Mononuclear cell (primary cell): ENCODE measurements at regions not wholly inside any gene's neighbourhood (a gene's known extent, or its start where the extent isn't known, plus 50 kb on each side); places are given as distances from the start of the nearest gene placed in this dataset.

ENCODE experiments used
- H3K27me3 ChIP-seq: 2 replicates; pipeline ENCODE4 v1.6.0; 2011; ENCODE audit warnings: low read length, control low read depth; ENCODE audit not compliant: insufficient read depth
- H3K4me1 ChIP-seq: 2 replicates; pipeline ENCODE4 v1.5.1; 2011; ENCODE audit warnings: mild to moderate bottlenecking, low read length, control low read depth; ENCODE audit not compliant: insufficient read depth
- H3K4me3 ChIP-seq: 2 replicates; pipeline ENCODE4 v1.5.1; 2011; ENCODE audit warnings: mild to moderate bottlenecking, low read length, moderate library complexity
- H3K9me3 ChIP-seq: 2 replicates; pipeline ENCODE4 v1.5.1; 2011; ENCODE audit warnings: low read depth, mild to moderate bottlenecking, control low read depth, low read length

GRCh38 chr13:76226941-76227340, 590.8 kb downstream of the LMO7 start:
- Histone ChIP-seq H3K9me3 (no peaks in the 10 kb centered on the region), H3K4me3 (no peak overlapping the region), H3K4me1 (no peaks in the 10 kb centered on the region), H3K27me3 (no peaks in the 10 kb centered on the region)

GRCh38 chr13:76225815-76226489, 589.8 kb downstream of the LMO7 start:
- Histone ChIP-seq H3K27me3 (no peaks in the 10 kb centered on the region), H3K9me3 (no peaks in the 10 kb centered on the region), H3K4me3 (no peak overlapping the region), H3K4me1 (no peaks in the 10 kb centered on the region)

DNA sequence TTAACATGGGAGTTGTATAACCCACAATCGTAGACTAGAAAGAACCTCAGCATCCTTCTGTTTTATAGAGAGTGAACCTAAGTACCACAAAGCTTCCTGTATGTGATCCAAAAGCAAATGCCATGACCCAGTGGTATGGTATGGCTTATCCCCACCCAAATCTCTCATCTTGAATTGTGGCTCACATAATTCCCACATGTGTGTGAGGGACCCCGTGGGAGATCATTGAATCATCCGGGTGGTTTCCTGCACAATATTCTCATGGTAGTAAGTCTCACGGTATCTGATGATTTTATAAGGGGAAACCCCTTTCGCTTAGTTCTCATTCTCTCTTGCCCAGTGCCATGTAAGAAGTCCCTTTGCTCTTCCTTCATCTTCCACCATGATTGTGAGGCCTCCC, 587.9 kb downstream of the LMO7 start:
- Histone ChIP-seq H3K27me3 (no peaks in the 10 kb centered on the region), H3K4me1 (no peaks in the 10 kb centered on the region), H3K9me3 (no peaks in the 10 kb centered on the region), H3K4me3 (no peak overlapping the region)

DNA sequence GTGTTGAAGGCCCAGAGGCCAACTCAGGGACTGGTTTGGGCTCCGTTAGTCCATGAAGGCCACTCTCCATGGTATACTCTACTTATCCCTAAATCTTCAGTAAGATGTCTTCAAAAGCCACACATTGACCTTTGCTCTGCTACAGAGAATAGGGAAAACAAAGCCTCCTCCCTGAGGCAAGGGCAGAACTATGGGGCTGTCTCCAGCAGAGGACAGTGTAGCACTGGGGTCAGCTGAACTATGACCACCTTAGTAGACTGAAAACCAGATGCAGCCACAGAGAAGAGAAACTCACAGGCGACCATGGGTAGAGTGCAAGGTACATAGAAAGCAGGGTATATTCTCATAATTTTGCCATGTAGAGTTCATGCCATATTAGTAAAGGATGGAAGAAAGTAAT, 587.4 kb downstream of the LMO7 start:
- no peaks in the 10 kb centered on the region for H3K4me1 ChIP-seq
- H3K4me3 ChIP-seq = no peak overlapping the region
- H3K27me3 ChIP-seq = no peaks in the 10 kb centered on the region
- H3K9me3 ChIP-seq = no peaks in the 10 kb centered on the region

GRCh38 chr13:76222511-76222910, 586.4 kb downstream of the LMO7 start:
- Histone ChIP-seq H3K4me3 (no peak overlapping the region), H3K4me1 (no peaks in the 10 kb centered on the region), H3K27me3 (no peaks in the 10 kb centered on the region), H3K9me3 (no peaks in the 10 kb centered on the region)

- H3K4me3 ChIP-seq = no peak overlapping the region
- H3K4me1 ChIP-seq = no peaks in the 10 kb centered on the region
- H3K9me3 ChIP-seq = no peaks in the 10 kb centered on the region
- no peaks in the 10 kb centered on the region for H3K27me3 ChIP-seq
Observed at GRCh38 chr13:76216729-76217128, 580.6 kb downstream of the LMO7 start.

- no peaks in the 10 kb centered on the region for H3K4me1 ChIP-seq
- no peaks in the 10 kb centered on the region for H3K9me3 ChIP-seq
- H3K27me3 ChIP-seq = no peaks in the 10 kb centered on the region
- H3K4me3 ChIP-seq = no peak overlapping the region
Observed at GRCh38 chr13:76214001-76214400, 577.9 kb downstream of the LMO7 start.

DNA sequence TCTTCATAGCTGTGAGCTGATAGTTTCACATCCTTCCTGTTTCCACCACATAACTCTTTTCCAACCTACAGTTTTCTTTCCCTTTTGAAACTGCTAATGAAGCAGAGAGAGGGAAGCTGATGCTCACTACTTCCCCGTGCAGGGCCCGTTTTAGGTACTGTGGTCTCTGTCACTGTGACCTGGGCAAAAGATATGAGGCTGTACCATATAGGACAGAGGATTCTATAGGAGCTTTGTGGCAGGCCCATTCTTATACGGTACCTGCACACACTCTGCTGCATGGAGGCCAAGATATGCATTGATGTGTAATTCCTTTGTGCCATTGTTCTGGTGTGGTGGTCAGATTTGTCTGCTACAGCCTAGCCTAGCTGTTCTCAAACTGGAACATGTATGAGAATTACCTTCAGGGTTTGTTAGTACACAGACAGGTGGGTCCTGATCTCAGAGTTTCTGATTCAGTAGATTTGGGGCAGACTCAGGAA, 577.3 kb downstream of the LMO7 start:
- Histone ChIP-seq H3K4me1 (no peaks in the 10 kb centered on the region), H3K27me3 (no peaks in the 10 kb centered on the region), H3K9me3 (no peaks in the 10 kb centered on the region), H3K4me3 (no peak overlapping the region)

- Histone ChIP-seq H3K4me1 (no peaks in the 10 kb centered on the region), H3K9me3 (no peaks in the 10 kb centered on the region), H3K27me3 (no peaks in the 10 kb centered on the region), H3K4me3 (no peak overlapping the region)
Observed at GRCh38 chr13:76210262-76210661, 574.1 kb downstream of the LMO7 start.

DNA sequence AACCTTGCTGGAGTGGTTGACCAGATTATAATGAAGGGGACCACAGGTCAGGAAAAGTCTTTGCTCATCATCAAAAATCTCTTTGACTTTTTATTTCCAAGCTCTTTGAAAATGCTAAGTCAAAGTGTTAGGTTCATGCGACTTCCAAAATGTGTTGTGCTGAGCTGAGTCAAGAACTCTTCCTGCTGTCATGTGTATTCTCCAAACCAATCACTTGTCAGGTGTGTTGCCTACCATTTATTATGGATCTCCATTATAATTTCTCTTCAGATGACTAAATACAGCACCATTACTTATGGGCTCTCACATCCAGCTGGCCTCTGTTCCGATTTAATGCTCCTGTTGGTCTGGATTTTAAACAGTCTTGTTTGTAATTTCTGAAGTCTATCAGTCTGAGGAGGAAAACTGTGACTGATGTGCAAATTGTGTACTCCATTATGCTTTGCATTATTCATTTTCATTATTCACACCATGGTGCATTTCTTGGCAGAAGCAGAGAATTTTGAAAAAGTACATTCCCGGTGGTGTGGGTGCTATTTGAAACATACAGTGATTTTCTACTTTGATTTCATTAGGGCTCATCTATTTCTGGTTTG, 562.5 kb downstream of the LMO7 start:
- Histone ChIP-seq H3K9me3 (no peaks in the 10 kb centered on the region), H3K4me3 (no peak overlapping the region), H3K4me1 (no peaks in the 10 kb centered on the region), H3K27me3 (no peaks in the 10 kb centered on the region)

GRCh38 chr13:76189882-76190519, 553.9 kb downstream of the LMO7 start:
- H3K27me3 ChIP-seq = no peaks in the 10 kb centered on the region
- no peaks in the 10 kb centered on the region for H3K4me1 ChIP-seq
- no peaks in the 10 kb centered on the region for H3K9me3 ChIP-seq

GRCh38 chr13:76175961-76176725, 540.0 kb downstream of the LMO7 start:
- H3K4me1 ChIP-seq = no peaks in the 10 kb centered on the region
- no peaks in the 10 kb centered on the region for H3K27me3 ChIP-seq
- H3K9me3 ChIP-seq = no peaks in the 10 kb centered on the region
- no peak overlapping the region for H3K4me3 ChIP-seq

More at GRCh38 chr13:76189882-76190519, 553.9 kb downstream of the LMO7 start:
- no peak overlapping the region for H3K4me3 ChIP-seq

- Histone ChIP-seq H3K4me1 (no peaks in the 10 kb centered on the region), H3K4me3 (no peak overlapping the region), H3K27me3 (no peaks in the 10 kb centered on the region), H3K9me3 (no peaks in the 10 kb centered on the region)
Observed at GRCh38 chr13:76168661-76169060, 532.5 kb downstream of the LMO7 start.

GRCh38 chr13:76164290-76164689, 528.2 kb downstream of the LMO7 start:
- no peaks in the 10 kb centered on the region for H3K27me3 ChIP-seq
- no peaks in the 10 kb centered on the region for H3K9me3 ChIP-seq
- H3K4me3 ChIP-seq = no peak overlapping the region
- no peaks in the 10 kb centered on the region for H3K4me1 ChIP-seq

DNA sequence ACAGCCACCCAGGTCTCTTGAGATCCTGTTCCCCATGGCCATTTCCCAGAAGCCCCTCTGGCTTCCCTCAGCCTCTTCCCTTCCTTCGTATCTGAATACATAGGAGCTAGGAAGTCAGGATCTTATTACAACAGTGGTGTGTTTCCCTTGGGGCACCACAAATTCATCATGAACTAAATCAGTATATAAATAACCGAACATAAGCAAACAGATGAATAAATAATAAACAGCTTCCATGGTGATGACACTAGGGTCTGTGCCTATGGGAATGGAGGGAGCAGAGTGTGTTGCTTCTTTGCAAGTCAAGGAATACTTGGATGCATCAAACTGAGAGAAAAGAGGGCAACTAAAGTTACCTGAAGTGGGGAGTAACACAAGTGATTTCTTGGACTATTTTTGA, 527.6 kb downstream of the LMO7 start:
- Histone ChIP-seq H3K4me1 (no peaks in the 10 kb centered on the region), H3K9me3 (no peaks in the 10 kb centered on the region), H3K4me3 (no peak overlapping the region), H3K27me3 (no peaks in the 10 kb centered on the region)
